Stimulated activated CD8-positive, alpha-beta memory T cell treated with anti-CD3 and anti-CD28 coated beads, Interleukin-2, amount 100 ng/mL, for 48 hours (primary cell): ENCODE measurements at regions not wholly inside any gene's neighbourhood (a gene's known extent, or its start where the extent isn't known, plus 50 kb on each side); places are given as distances from the start of the nearest gene placed in this dataset.
"Not testable (repeated sequence)": the region's sequence is repeated elsewhere in the genome, so short reads cannot be mapped to it uniquely, and the experiment has no call there.

Source experiments
- DNase-seq, 2 donors: peaks; one replicate each; pipeline ENCODE4 v3.0.0-alpha.2; 2020; ENCODE audit warnings: low read depth in 2 of 2

- not testable (repeated sequence) for DNase-seq
These were observed 72.4 kb upstream of the PLGLB2 start for GRCh38 chr2:87675487-87675886.

GRCh38 chr2:87677421-87677923, 70.4 kb upstream of the PLGLB2 start:
- not testable (repeated sequence) for DNase-seq

GRCh38 chr2:87678742-87679173, 69.1 kb upstream of the PLGLB2 start:
- not testable (repeated sequence) for DNase-seq

GRCh38 chr2:87679950-87680349, 67.9 kb upstream of the PLGLB2 start:
- DNase-seq: not testable (repeated sequence)

GRCh38 chr2:87680691-87681090, 67.2 kb upstream of the PLGLB2 start:
- not testable (repeated sequence) for DNase-seq

- DNase-seq: not testable (repeated sequence)
These were observed 64.4 kb upstream of the PLGLB2 start for GRCh38 chr2:87683451-87683850.

- not testable (repeated sequence) for DNase-seq
These were observed 63.9 kb upstream of the PLGLB2 start for GRCh38 chr2:87683961-87684360.

GRCh38 chr2:87685558-87685957, 62.3 kb upstream of the PLGLB2 start:
- DNase-seq: not testable (repeated sequence)

- DNase-seq: not testable (repeated sequence)
These were observed 60.9 kb upstream of the PLGLB2 start for GRCh38 chr2:87686873-87687549.

GRCh38 chr2:87687550-87688270, 60.2 kb upstream of the PLGLB2 start:
- DNase-seq: not testable (repeated sequence)

- not testable (repeated sequence) for DNase-seq
These were observed 55.8 kb upstream of the PLGLB2 start for GRCh38 chr2:87691899-87692592.

GRCh38 chr2:87692914-87693313, 55.0 kb upstream of the PLGLB2 start:
- not testable (repeated sequence) for DNase-seq

GRCh38 chr2:87693882-87694281, 54.0 kb upstream of the PLGLB2 start:
- not testable (repeated sequence) for DNase-seq

- not testable (repeated sequence) for DNase-seq
These were observed 52.1 kb upstream of the PLGLB2 start for GRCh38 chr2:87695596-87696323.
